ENCODE measurements at regions not wholly inside any gene's neighbourhood (a gene's known extent, or its start where the extent isn't known, plus 50 kb on each side); places are given as distances from the start of the nearest gene placed in this dataset.

DNA sequence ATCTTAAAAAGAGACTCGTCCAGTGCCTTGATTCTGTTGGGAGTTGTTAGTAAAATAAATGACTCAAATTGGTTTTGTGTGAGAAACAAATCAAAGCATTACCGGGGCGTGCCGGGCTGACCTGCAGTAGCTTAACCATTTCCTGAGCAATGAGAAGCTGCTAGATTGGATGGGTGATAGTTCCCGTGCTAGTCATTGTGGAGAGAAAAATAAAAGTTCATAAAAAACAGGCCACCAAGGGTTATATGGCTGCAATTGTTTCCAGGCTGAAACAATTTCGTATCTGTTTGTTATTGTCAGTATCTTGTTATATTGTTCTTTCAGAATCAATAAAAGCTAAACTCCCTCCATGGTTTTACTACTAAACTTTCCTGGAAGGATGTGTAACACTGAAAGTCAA is 314.4 kb downstream of the MTX2 start:
- TF ChIP-seq EP300 (IDR thresholded peaks at IDR 0.05; ENCODE audit: borderline replicate concordance) (no peak), RAD21 (IDR thresholded peaks at IDR 0.05; ENCODE audit: low read depth) (no peak), CREB1 (IDR thresholded peaks at IDR 0.05; ENCODE audit: low read depth) (no peak), NFIC (IDR thresholded peaks at IDR 0.05) (no peak), TCF12 (IDR thresholded peaks at IDR 0.05; ENCODE audit: low read depth) (no peak), TEAD4 (IDR thresholded peaks at IDR 0.05) (no peak), CEBPB (IDR thresholded peaks at IDR 0.05) (no peak), YY1 (IDR thresholded peaks at IDR 0.05; ENCODE audit: low read depth) (no peak), USF1 (IDR thresholded peaks at IDR 0.05) (no peak)
- TF ChIP-seq, protein P1, sequence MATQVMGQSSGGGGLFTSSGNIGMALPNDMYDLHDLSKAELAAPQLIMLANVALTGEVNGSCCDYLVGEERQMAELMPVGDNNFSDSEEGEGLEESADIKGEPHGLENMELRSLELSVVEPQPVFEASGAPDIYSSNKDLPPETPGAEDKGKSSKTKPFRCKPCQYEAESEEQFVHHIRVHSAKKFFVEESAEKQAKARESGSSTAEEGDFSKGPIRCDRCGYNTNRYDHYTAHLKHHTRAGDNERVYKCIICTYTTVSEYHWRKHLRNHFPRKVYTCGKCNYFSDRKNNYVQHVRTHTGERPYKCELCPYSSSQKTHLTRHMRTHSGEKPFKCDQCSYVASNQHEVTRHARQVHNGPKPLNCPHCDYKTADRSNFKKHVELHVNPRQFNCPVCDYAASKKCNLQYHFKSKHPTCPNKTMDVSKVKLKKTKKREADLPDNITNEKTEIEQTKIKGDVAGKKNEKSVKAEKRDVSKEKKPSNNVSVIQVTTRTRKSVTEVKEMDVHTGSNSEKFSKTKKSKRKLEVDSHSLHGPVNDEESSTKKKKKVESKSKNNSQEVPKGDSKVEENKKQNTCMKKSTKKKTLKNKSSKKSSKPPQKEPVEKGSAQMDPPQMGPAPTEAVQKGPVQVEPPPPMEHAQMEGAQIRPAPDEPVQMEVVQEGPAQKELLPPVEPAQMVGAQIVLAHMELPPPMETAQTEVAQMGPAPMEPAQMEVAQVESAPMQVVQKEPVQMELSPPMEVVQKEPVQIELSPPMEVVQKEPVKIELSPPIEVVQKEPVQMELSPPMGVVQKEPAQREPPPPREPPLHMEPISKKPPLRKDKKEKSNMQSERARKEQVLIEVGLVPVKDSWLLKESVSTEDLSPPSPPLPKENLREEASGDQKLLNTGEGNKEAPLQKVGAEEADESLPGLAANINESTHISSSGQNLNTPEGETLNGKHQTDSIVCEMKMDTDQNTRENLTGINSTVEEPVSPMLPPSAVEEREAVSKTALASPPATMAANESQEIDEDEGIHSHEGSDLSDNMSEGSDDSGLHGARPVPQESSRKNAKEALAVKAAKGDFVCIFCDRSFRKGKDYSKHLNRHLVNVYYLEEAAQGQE (IDR thresholded peaks at IDR 0.05; ENCODE audit: low read depth) = no peak
